Esophagus squamous epithelium (tissue), 5 donors: ENCODE measurements at regions not wholly inside any gene's neighbourhood (a gene's known extent, or its start where the extent isn't known, plus 50 kb on each side); places are given as distances from the start of the nearest gene placed in this dataset.

Experiments
- DNase-seq: peaks from one replicate; lab custom pipeline; 2025; lab: John Stamatoyannopoulos, UW
- H3K27ac ChIP-seq, 4 donors: fragments of 200-600 bp; sonication (generic); one replicate each; pipeline ENCODE4 v1.5.1; 2016 to 2019; ENCODE audit warnings: mild to moderate bottlenecking in 1 of 4
- H3K27me3 ChIP-seq, 4 donors: fragments of 200-600 bp; sonication (generic); 1 replicate in 3 of 4; 2 replicates in 1 of 4; pipeline versions ENCODE4 v1.5.1 to v1.6.0; 2017 to 2021; ENCODE audit warnings: antibody characterized with exemption in 1 of 4
- H3K36me3 ChIP-seq, 3 donors: fragments of 200-600 bp; sonication (generic); one replicate each; pipeline ENCODE4 v1.5.1; 2016 to 2019
- H3K4me1 ChIP-seq, 3 donors: fragments of 200-600 bp; sonication (generic); one replicate each; pipeline ENCODE4 v1.5.1; 2017 to 2019
- H3K4me3 ChIP-seq, 4 donors: fragments of 200-600 bp; sonication (generic); 1 replicate in 3 of 4; 2 replicates in 1 of 4; pipeline ENCODE4 v1.5.1; 2016 to 2019; ENCODE audit warnings: mild to moderate bottlenecking in 2 of 4, moderate library complexity in 1 of 4
- H3K9me3 ChIP-seq, 3 donors: fragments of 200-600 bp; sonication (generic); one replicate each; pipeline ENCODE4 v1.5.1; 2016 to 2019
- POLR2A ChIP-seq, 4 donors: fragments of 450-650 bp; IDR thresholded peaks; one replicate each; pipeline ENCODE4 v1.6.1; 2017; ENCODE audit warnings: antibody characterized with exemption in 4 of 4, mild to moderate bottlenecking in 4 of 4, moderate library complexity in 3 of 4
- WGBS, 2 donors: methylation state at CpG; one replicate each; pipeline ENCODE4 v1.1.5; 2018; 5-methylcytosine and 5-hydroxymethylcytosine counted together
- intact Hi-C: fragments of 100-400 bp; cut with DNase I; formaldehyde crosslinking; loops from one replicate; pipeline ENCODE4 v1.15.0; 2022
- TF ChIP-seq, protein P1 (sequence below), 6 experiments: fragments of 450-650 bp in 4 of 6; fragments of 200-600 bp in 2 of 6; sonication (generic) in 2 of 6; IDR thresholded peaks; one replicate each; pipeline ENCODE4 v1.5.1; 2016 to 2019; ENCODE audit warnings: antibody characterized with exemption in 6 of 6, mild to moderate bottlenecking in 4 of 6, moderate library complexity in 4 of 6
- donor health status: DM: yes; HTN: yes; CAD: no.

GRCh38 chr5:126106029-126106428 is 317.2 kb upstream of the GRAMD2B start:
- 36 to 46% methylated on average over 3 of the region's 3 CpGs for WGBS, 2 donors
- H3K9me3 ChIP-seq, result no peaks in the 10 kb centered on the region
- intact Hi-C loops, result no loop called here
- DNase-seq, result no peak
- TF ChIP-seq, protein P1, sequence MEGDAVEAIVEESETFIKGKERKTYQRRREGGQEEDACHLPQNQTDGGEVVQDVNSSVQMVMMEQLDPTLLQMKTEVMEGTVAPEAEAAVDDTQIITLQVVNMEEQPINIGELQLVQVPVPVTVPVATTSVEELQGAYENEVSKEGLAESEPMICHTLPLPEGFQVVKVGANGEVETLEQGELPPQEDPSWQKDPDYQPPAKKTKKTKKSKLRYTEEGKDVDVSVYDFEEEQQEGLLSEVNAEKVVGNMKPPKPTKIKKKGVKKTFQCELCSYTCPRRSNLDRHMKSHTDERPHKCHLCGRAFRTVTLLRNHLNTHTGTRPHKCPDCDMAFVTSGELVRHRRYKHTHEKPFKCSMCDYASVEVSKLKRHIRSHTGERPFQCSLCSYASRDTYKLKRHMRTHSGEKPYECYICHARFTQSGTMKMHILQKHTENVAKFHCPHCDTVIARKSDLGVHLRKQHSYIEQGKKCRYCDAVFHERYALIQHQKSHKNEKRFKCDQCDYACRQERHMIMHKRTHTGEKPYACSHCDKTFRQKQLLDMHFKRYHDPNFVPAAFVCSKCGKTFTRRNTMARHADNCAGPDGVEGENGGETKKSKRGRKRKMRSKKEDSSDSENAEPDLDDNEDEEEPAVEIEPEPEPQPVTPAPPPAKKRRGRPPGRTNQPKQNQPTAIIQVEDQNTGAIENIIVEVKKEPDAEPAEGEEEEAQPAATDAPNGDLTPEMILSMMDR (IDR thresholded peaks at IDR 0.05), result no peak
- TF ChIP-seq POLR2A (IDR thresholded peaks at IDR 0.05), result no peak
- H3K4me1 ChIP-seq, result peaks cover 0 to 17% (median 0%) of the 10 kb centered on the region in 3 donors
- no peaks in the 10 kb centered on the region for H3K27me3 ChIP-seq
- H3K4me3 ChIP-seq, result no peak overlapping the region
- H3K36me3 ChIP-seq, result no peaks in the 10 kb centered on the region
- no peak overlapping the region for H3K27ac ChIP-seq

DNA sequence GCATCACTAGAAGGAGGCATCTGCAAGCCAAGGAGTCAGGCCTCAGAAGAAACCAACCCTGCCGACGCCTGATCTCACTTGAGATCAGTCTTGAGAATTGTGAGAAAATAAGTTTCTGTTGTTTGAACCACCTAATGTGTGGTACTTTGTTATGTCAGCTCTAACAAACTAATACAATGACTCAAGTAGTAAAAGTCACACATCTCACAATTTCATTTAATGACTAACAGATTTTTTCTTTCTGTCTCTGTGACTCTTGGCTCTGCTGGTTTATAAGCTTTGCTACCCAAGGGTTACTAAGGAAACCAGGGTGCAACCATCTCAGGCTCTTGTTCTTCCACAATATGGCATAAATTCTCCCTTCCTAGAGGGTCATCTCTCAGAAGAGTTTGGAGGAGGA is 315.8 kb upstream of the GRAMD2B start:
- TF ChIP-seq POLR2A (IDR thresholded peaks at IDR 0.05), result no peak
- TF ChIP-seq, protein P1 (IDR thresholded peaks at IDR 0.05), result no peak
- peaks cover 0 to 6% (median 3%) of the 10 kb centered on the region in 3 donors for H3K9me3 ChIP-seq
- no peaks in the 10 kb centered on the region for H3K36me3 ChIP-seq
- no peak for DNase-seq
- WGBS, 2 donors, result 94 to 97% methylated on average over 2 of the region's 2 CpGs
- intact Hi-C loops, result no loop called here
- H3K27me3 ChIP-seq, result no peaks in the 10 kb centered on the region
- no peak overlapping the region for H3K27ac ChIP-seq
- H3K4me1 ChIP-seq, result peaks cover 0 to 17% (median 0%) of the 10 kb centered on the region in 3 donors
- no peak overlapping the region for H3K4me3 ChIP-seq

DNA sequence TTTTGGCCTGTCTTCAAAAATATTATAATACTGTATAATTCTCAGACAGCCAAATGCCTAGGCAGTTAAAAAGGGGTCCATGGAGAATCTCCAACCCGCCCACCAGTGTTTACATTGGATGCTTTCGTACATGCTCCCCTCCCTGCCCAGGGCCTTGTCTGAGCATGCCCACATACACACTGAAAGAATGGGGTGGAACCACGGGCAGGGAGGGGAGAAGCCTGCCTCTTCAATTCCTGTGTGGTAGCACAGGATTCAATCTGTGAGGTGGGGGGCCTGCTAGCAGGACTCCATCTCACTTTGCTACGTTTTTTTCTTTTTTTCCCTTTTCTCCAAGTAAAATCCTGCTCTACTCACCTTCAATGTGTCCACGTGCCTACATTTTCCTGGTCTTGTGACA is 314.7 kb upstream of the GRAMD2B start:
- no peaks in the 10 kb centered on the region for H3K36me3 ChIP-seq
- peaks cover 0 to 17% (median 0%) of the 10 kb centered on the region in 3 donors for H3K4me1 ChIP-seq
- peaks cover 0 to 7% (median 6%) of the 10 kb centered on the region in 3 donors for H3K9me3 ChIP-seq
- no peak for DNase-seq
- H3K27ac ChIP-seq, result no peak overlapping the region
- no peak for TF ChIP-seq POLR2A (IDR thresholded peaks at IDR 0.05)
- TF ChIP-seq, protein P1 (IDR thresholded peaks at IDR 0.05), result no peak
- 37 to 44% methylated on average over 5 of the region's 5 CpGs for WGBS, 2 donors
- H3K4me3 ChIP-seq, result no peak overlapping the region
- intact Hi-C loops, result no loop called here
- H3K27me3 ChIP-seq, result no peaks in the 10 kb centered on the region

GRCh38 chr5:126115059-126115629 is 308.1 kb upstream of the GRAMD2B start:
- intact Hi-C loops, result no loop called here
- 38 to 48% methylated on average over 1 to 2 of the region's 2 CpGs for WGBS, 2 donors

GRCh38 chr5:126117044-126117443 is 306.2 kb upstream of the GRAMD2B start:
- Histone ChIP-seq H3K36me3 (no peaks in the 10 kb centered on the region), H3K4me1 (no peaks in the 10 kb centered on the region), H3K27ac (no peak overlapping the region), H3K9me3 (peaks cover 0 to 7% (median 4%) of the 10 kb centered on the region in 3 donors), H3K4me3 (no peak overlapping the region), H3K27me3 (no peaks in the 10 kb centered on the region)
- TF ChIP-seq, protein P1 (IDR thresholded peaks at IDR 0.05), result no peak
- no peak for TF ChIP-seq POLR2A (IDR thresholded peaks at IDR 0.05)
- no peak for DNase-seq
- WGBS, 2 donors, result 45 to 48% methylated on average over 1 of the region's 1 CpG
- intact Hi-C loops, result no loop called here

More at GRCh38 chr5:126115059-126115629, 308.1 kb upstream of the GRAMD2B start:
- TF ChIP-seq, protein P1 (IDR thresholded peaks at IDR 0.05), result no peak
- no peak for TF ChIP-seq POLR2A (IDR thresholded peaks at IDR 0.05)
- Histone ChIP-seq H3K9me3 (peaks cover 0 to 7% (median 6%) of the 10 kb centered on the region in 3 donors), H3K4me3 (no peak overlapping the region), H3K4me1 (no peaks in the 10 kb centered on the region), H3K27me3 (no peaks in the 10 kb centered on the region), H3K27ac (no peak overlapping the region), H3K36me3 (no peaks in the 10 kb centered on the region)
- no peak for DNase-seq
